HepG2 (cell line): ENCODE measurements at regions not wholly inside any gene's neighbourhood (a gene's known extent, or its start where the extent isn't known, plus 50 kb on each side); places are given as distances from the start of the nearest gene placed in this dataset.

Experiments used
- ATAC-seq: fragments of 200-7000 bp; cut with Tn5 transposase; 3 replicates; pipeline ENCODE4 v1.9.1; 2020; ENCODE audit warnings: mild to moderate bottlenecking, moderate library complexity
- BruUV-seq: library from RNA; stranded (reverse); fragments of 400-500 nt; replicated peaks from 2 replicates; lab custom pipeline; 2021; lab: Mats Ljungman, UMichigan
- CTCF ChIA-PET: fragments of 300-600 bp; formaldehyde crosslinking; extraction: SDS; loops from one replicate; lab custom pipeline; 2021; ENCODE audit warnings: low total read pairs, inconsistent platforms, low intra/inter-chr PET ratio; lab: Yijun Ruan, JAX
- POLR2A ChIA-PET: fragments of 350-600 bp; sonication (Branson Sonifier 250); formaldehyde crosslinking; loops from one replicate; lab custom pipeline; 2020; ENCODE audit warnings: antibody characterized with exemption, inconsistent platforms; lab: Yijun Ruan, JAX
- DNase-seq: peaks from one replicate; pipeline ENCODE4 v3.0.0-alpha.2; 2015; ENCODE audit warnings: low spot score
- FAIRE-seq: peaks from 3 replicates; lab custom pipeline; 2011; peaks lifted over from hg19 to GRCh38; lab: Jason Lieb, UNC
- H2AFZ ChIP-seq: one replicate; pipeline ENCODE4 v1.6.1; 2011; ENCODE audit warnings: low read length, inconsistent platforms
- H3K27ac ChIP-seq: fragments of 300-600 bp; 3 replicates; pipeline ENCODE4 v1.8.0; 2011; ENCODE audit warnings: mixed run types, mild to moderate bottlenecking, mixed read lengths, low read length, inconsistent platforms; ENCODE audit not compliant: insufficient read depth; ENCODE audit errors: extremely low read length
- H3K27me3 ChIP-seq, 2 experiments: fragments of 200-600 bp in 1 of 2; 2 replicates in 1 of 2; 3 replicates in 1 of 2; pipeline versions ENCODE4 v1.6.0 to v1.8.0; 2011; ENCODE audit warnings: low read length in 2 of 2, mild to moderate bottlenecking in 2 of 2, moderate library complexity in 2 of 2, inconsistent platforms in 1 of 2; ENCODE audit not compliant: insufficient read depth in 2 of 2, control insufficient read depth in 1 of 2
- H3K36me3 ChIP-seq, 2 experiments: fragments of 200-600 bp in 1 of 2; replicated peaks in 1 of 2; 2 replicates in 1 of 2; 3 replicates in 1 of 2; pipeline versions ENCODE4 v1.5.1 to v1.8.0; 2011; ENCODE audit warnings: low read length in 2 of 2, inconsistent platforms in 1 of 2; ENCODE audit not compliant: insufficient read depth in 2 of 2, control insufficient read depth in 1 of 2
- H3K4me1 ChIP-seq: 2 replicates; pipeline ENCODE4 v1.5.1; 2012; ENCODE audit warnings: low read length, inconsistent platforms; ENCODE audit not compliant: insufficient read depth
- H3K4me2 ChIP-seq: 2 replicates; pipeline ENCODE4 v1.6.0; 2011; ENCODE audit warnings: low read depth, low read length, inconsistent platforms
- H3K4me3 ChIP-seq, 3 experiments: fragments of 200-600 bp in 1 of 3; sonication (generic), shearing (Covaris generic) in 1 of 3; replicated peaks in 1 of 3; 2 replicates each; pipeline ENCODE4 v1.5.1; 2011 to 2016; ENCODE audit warnings: low read length in 3 of 3, inconsistent platforms in 2 of 3, low read depth in 2 of 3, mild to moderate bottlenecking in 2 of 3, control low read depth in 1 of 3, mixed read lengths in 1 of 3; ENCODE audit not compliant: insufficient read depth in 1 of 3
- H3K79me2 ChIP-seq: one replicate; pipeline ENCODE4 v1.6.1; 2011; ENCODE audit warnings: low read length, inconsistent platforms; ENCODE audit not compliant: insufficient read depth
- H3K9ac ChIP-seq: 2 replicates; pipeline ENCODE4 v1.6.0; 2011; ENCODE audit warnings: mild to moderate bottlenecking, low read depth, low read length, inconsistent platforms; ENCODE audit not compliant: insufficient read depth
- H3K9me3 ChIP-seq: 2 replicates; pipeline ENCODE4 v1.5.1; 2012; ENCODE audit warnings: mild to moderate bottlenecking, low read length
- H4K20me1 ChIP-seq: 2 replicates; pipeline ENCODE4 v1.6.0; 2011; ENCODE audit warnings: inconsistent platforms, mild to moderate bottlenecking, low read length, moderate library complexity; ENCODE audit not compliant: insufficient read depth
- E2F2 ChIP-seq: sonication (generic); formaldehyde crosslinking; IDR thresholded peaks from 2 replicates; pipeline ENCODE4 v1.4.0; 2020; ENCODE audit warnings: missing genetic modification reagents, borderline replicate concordance
- ELF3 ChIP-seq: IDR thresholded peaks from 2 replicates; pipeline ENCODE4 v1.6.1; 2016; ENCODE audit warnings: missing genetic modification reagents, missing compliant biosample characterization
- HCFC1 ChIP-seq: fragments of 150-350 bp; IDR thresholded peaks from 2 replicates; pipeline ENCODE4 v1.6.1; 2014; ENCODE audit warnings: low read depth, low read length
- KLF12 ChIP-seq: sonication (generic); formaldehyde crosslinking; IDR thresholded peaks from 2 replicates; pipeline ENCODE4 v1.4.0; 2020; ENCODE audit warnings: missing genetic modification reagents, borderline replicate concordance
- KLF6 ChIP-seq: IDR thresholded peaks from 2 replicates; pipeline ENCODE4 v1.8.0; 2016; ENCODE audit warnings: missing biosample characterization, missing genetic modification reagents
- NFE2L2 ChIP-seq: fragments of 150-350 bp; IDR thresholded peaks from 2 replicates; pipeline ENCODE4 v1.6.1; 2014; ENCODE audit warnings: low read length
- POLR2AphosphoS5 ChIP-seq: IDR thresholded peaks from 2 replicates; pipeline ENCODE4 v1.6.1; 2012; ENCODE audit warnings: low read depth, low read length
- RARA ChIP-seq: IDR thresholded peaks from 2 replicates; pipeline ENCODE4 v1.6.1; 2016; ENCODE audit warnings: missing genetic modification reagents, missing compliant biosample characterization
- SATB2 ChIP-seq: sonication (generic); formaldehyde crosslinking; IDR thresholded peaks from 2 replicates; pipeline ENCODE4 v1.5.0; 2020; ENCODE audit warnings: missing genetic modification reagents
- SIN3B ChIP-seq: fragments of 150-350 bp; IDR thresholded peaks from 2 replicates; pipeline ENCODE4 v1.6.1; 2014; ENCODE audit warnings: low read length
- TSC22D2 ChIP-seq: sonication (generic); formaldehyde crosslinking; IDR thresholded peaks from 2 replicates; pipeline ENCODE4 v1.5.1; 2020; ENCODE audit warnings: missing genetic modification reagents, mild to moderate bottlenecking, borderline replicate concordance
- WGBS: methylation state at CpG from one replicate; pipeline ENCODE4 v1.1.6; 2017; ENCODE audit warnings: low lambda C conversion rate; 5-methylcytosine and 5-hydroxymethylcytosine counted together
- in situ Hi-C: cut with HindIII; loops from 2 replicates; pipeline ENCODE4 v1.10.0; 2017; ENCODE audit warnings: low pct_unique_long_range_greater_than_20kb; ENCODE audit not compliant: extremely low pct_ligation_motif_present
- intact Hi-C: fragments of 100-400 bp; cut with micrococcal nuclease; formaldehyde crosslinking; loops from one replicate; pipeline ENCODE4 v1.10.0; 2022; ENCODE audit not compliant: unreplicated experiment
- TF ChIP-seq, protein P1 (sequence below): sonication (generic); formaldehyde crosslinking; conservative IDR thresholded peaks from 2 replicates; pipeline ENCODE4 v1.8.1; 2023; ENCODE audit warnings: missing genetic modification reagents
- TF ChIP-seq, protein P2 (sequence below): sonication (generic); formaldehyde crosslinking; IDR thresholded peaks from 2 replicates; pipeline ENCODE4 v1.5.1; 2020; ENCODE audit warnings: missing genetic modification reagents, mild to moderate bottlenecking, borderline replicate concordance

- intact Hi-C loops (no loop called here), in situ Hi-C loops (no loop called here)
- no peaks in the 10 kb centered on the region for H3K36me3 ChIP-seq
- ATAC-seq (no peak), FAIRE-seq (no peak), DNase-seq (no peak)
- H3K27me3 ChIP-seq = no peaks in the 10 kb centered on the region
- 10% methylated on average over 5 of the region's 5 CpGs for WGBS
- H2AFZ ChIP-seq = no peak overlapping the region
- H3K9me3 ChIP-seq = peaks cover 41% of the 10 kb centered on the region
- ChIA-PET POLR2A (no interaction called here), CTCF (no interaction called here)
- H3K9ac ChIP-seq = no peak overlapping the region
- H4K20me1 ChIP-seq = no peaks in the 10 kb centered on the region
- H3K27ac ChIP-seq = no peak overlapping the region
- no TSS peak for BruUV-seq
- no peaks in the 10 kb centered on the region for H3K4me1 ChIP-seq
- no peak for TF ChIP-seq RARA (CRISPR knock-in tag)
- TF ChIP-seq NFE2L2 = no peak
- no peak for TF ChIP-seq E2F2
- TF ChIP-seq KLF12 (CRISPR knock-in tag) = no peak
- TF ChIP-seq, protein P1, sequence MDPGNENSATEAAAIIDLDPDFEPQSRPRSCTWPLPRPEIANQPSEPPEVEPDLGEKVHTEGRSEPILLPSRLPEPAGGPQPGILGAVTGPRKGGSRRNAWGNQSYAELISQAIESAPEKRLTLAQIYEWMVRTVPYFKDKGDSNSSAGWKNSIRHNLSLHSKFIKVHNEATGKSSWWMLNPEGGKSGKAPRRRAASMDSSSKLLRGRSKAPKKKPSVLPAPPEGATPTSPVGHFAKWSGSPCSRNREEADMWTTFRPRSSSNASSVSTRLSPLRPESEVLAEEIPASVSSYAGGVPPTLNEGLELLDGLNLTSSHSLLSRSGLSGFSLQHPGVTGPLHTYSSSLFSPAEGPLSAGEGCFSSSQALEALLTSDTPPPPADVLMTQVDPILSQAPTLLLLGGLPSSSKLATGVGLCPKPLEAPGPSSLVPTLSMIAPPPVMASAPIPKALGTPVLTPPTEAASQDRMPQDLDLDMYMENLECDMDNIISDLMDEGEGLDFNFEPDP (CRISPR knock-in tag) = no peak
- no peak for TF ChIP-seq POLR2AphosphoS5
- no peak for TF ChIP-seq HCFC1
- TF ChIP-seq SATB2 (CRISPR knock-in tag) = no peak
- TF ChIP-seq TSC22D2 (CRISPR knock-in tag) = no peak
- TF ChIP-seq, protein P2, sequence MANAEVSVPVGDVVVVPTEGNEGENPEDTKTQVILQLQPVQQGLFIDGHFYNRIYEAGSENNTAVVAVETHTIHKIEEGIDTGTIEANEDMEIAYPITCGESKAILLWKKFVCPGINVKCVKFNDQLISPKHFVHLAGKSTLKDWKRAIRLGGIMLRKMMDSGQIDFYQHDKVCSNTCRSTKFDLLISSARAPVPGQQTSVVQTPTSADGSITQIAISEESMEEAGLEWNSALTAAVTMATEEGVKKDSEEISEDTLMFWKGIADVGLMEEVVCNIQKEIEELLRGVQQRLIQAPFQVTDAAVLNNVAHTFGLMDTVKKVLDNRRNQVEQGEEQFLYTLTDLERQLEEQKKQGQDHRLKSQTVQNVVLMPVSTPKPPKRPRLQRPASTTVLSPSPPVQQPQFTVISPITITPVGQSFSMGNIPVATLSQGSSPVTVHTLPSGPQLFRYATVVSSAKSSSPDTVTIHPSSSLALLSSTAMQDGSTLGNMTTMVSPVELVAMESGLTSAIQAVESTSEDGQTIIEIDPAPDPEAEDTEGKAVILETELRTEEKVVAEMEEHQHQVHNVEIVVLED = no peak
- TF ChIP-seq SIN3B = no peak
- no peak for TF ChIP-seq ELF3 (CRISPR knock-in tag)
- TF ChIP-seq KLF6 (CRISPR knock-in tag) = no peak
- H3K4me3 ChIP-seq = no peak overlapping the region
- no peaks in the 10 kb centered on the region for H3K79me2 ChIP-seq
- no peak overlapping the region for H3K4me2 ChIP-seq
Measured at GRCh38 chr15:47959617-47960413, 161.0 kb upstream of the SLC24A5 start.
